HepG2 (cell line): ENCODE measurements at regions not wholly inside any gene's neighbourhood (a gene's known extent, or its start where the extent isn't known, plus 50 kb on each side); places are given as distances from the start of the nearest gene placed in this dataset.

Experiments used
- ATAD3A ChIP-seq: sonication (generic); formaldehyde crosslinking; IDR thresholded peaks from 2 replicates; pipeline ENCODE4 v1.4.0; 2020; ENCODE audit warnings: missing genetic modification reagents
- FOXC1 ChIP-seq: sonication (generic); formaldehyde crosslinking; IDR thresholded peaks from 2 replicates; pipeline ENCODE4 v1.8.0; 2022; ENCODE audit warnings: mild to moderate bottlenecking, missing genetic modification reagents, borderline replicate concordance
- FOXK2 ChIP-seq: fragments of 450-650 bp; IDR thresholded peaks from 2 replicates; pipeline ENCODE4 v1.6.1; 2016
- GTF2F1 ChIP-seq: fragments of 150-350 bp; IDR thresholded peaks from 2 replicates; pipeline ENCODE4 v1.6.1; 2014; ENCODE audit warnings: low read length
- HNRNPLL ChIP-seq: fragments of 200-400 bp; formaldehyde crosslinking; IDR thresholded peaks from 2 replicates; pipeline ENCODE4 v1.6.1; 2017; ENCODE audit warnings: mild to moderate bottlenecking, low read depth, low read length; ENCODE audit not compliant: poor library complexity, severe bottlenecking
- NAIF1 ChIP-seq: sonication (generic); formaldehyde crosslinking; IDR thresholded peaks from 2 replicates; pipeline ENCODE4 v1.5.0; 2020; ENCODE audit warnings: mild to moderate bottlenecking, missing genetic modification reagents, borderline replicate concordance
- REST ChIP-seq, 2 experiments: IDR thresholded peaks; 2 replicates each; pipeline ENCODE4 v1.6.1; 2011 to 2012; ENCODE audit warnings: low read length in 2 of 2, borderline replicate concordance in 1 of 2, low read depth in 1 of 2, mild to moderate bottlenecking in 1 of 2, moderate library complexity in 1 of 2
- SMAD3 ChIP-seq: sonication (generic); formaldehyde crosslinking; IDR thresholded peaks from 2 replicates; pipeline ENCODE4 v1.4.0; 2020; ENCODE audit warnings: missing genetic modification reagents
- TEAD2 ChIP-seq: sonication (generic); formaldehyde crosslinking; IDR thresholded peaks from 2 replicates; pipeline ENCODE4 v1.9.0; 2021; ENCODE audit warnings: missing genetic modification reagents
- ZBTB37 ChIP-seq: sonication (generic); formaldehyde crosslinking; IDR thresholded peaks from 2 replicates; pipeline ENCODE4 v1.4.0; 2020; ENCODE audit warnings: mild to moderate bottlenecking, missing genetic modification reagents
- ZFP37 ChIP-seq: sonication (generic); formaldehyde crosslinking; IDR thresholded peaks from 2 replicates; pipeline ENCODE4 v1.4.0; 2020; ENCODE audit warnings: missing genetic modification reagents, borderline replicate concordance
- ZNF160 ChIP-seq: sonication (generic); formaldehyde crosslinking; IDR thresholded peaks from 2 replicates; pipeline ENCODE4 v1.8.0; 2022; ENCODE audit warnings: mild to moderate bottlenecking, inconsistent platforms, missing genetic modification reagents
- ZNF383 ChIP-seq: sonication (generic); formaldehyde crosslinking; IDR thresholded peaks from 2 replicates; pipeline ENCODE4 v1.4.0; 2020; ENCODE audit warnings: missing genetic modification reagents, mild to moderate bottlenecking, borderline replicate concordance
- ZNF414 ChIP-seq: sonication (generic); formaldehyde crosslinking; IDR thresholded peaks from 2 replicates; pipeline ENCODE4 v1.5.0; 2020; ENCODE audit warnings: missing genetic modification reagents
- ZNF484 ChIP-seq: sonication (generic); formaldehyde crosslinking; IDR thresholded peaks from 2 replicates; pipeline ENCODE4 v1.5.1; 2020; ENCODE audit warnings: mild to moderate bottlenecking, low read depth, missing genetic modification reagents, borderline replicate concordance
- ZNF513 ChIP-seq: sonication (generic); formaldehyde crosslinking; conservative IDR thresholded peaks from 2 replicates; pipeline ENCODE4 v1.5.0; 2020; ENCODE audit warnings: missing genetic modification reagents
- ZNF550 ChIP-seq: sonication (generic); formaldehyde crosslinking; IDR thresholded peaks from 2 replicates; pipeline ENCODE4 v1.4.0; 2020; ENCODE audit warnings: mild to moderate bottlenecking, missing genetic modification reagents, borderline replicate concordance
- ZNF572 ChIP-seq: sonication (generic); formaldehyde crosslinking; IDR thresholded peaks from 2 replicates; pipeline ENCODE4 v1.5.1; 2020; ENCODE audit warnings: mild to moderate bottlenecking, missing genetic modification reagents
- ZNF83 ChIP-seq: sonication (generic); formaldehyde crosslinking; IDR thresholded peaks from 2 replicates; pipeline ENCODE4 v1.4.0; 2020; ENCODE audit warnings: missing genetic modification reagents, mild to moderate bottlenecking, borderline replicate concordance

- TF ChIP-seq ZNF414 (peak; percentile 56), TEAD2 (CRISPR knock-in tag) (no peak), GTF2F1 (no peak), ZNF383 (CRISPR knock-in tag) (no peak), ZNF550 (CRISPR knock-in tag) (peak; percentile 76; the same call in 1 of the 2 replicates), FOXK2 (no peak), ZNF513 (no peak), HNRNPLL (no peak), NAIF1 (CRISPR knock-in tag) (no peak), FOXC1 (CRISPR knock-in tag) (no peak; the same call in none of the 2 replicates), ZFP37 (CRISPR knock-in tag) (0 out of 2 replicates have a peak, but pooled peaks have one; percentile 84), SMAD3 (CRISPR knock-in tag) (no peak), ZBTB37 (CRISPR knock-in tag) (no peak), REST (IDR thresholded peaks at IDR 0.05; ENCODE audit: borderline replicate concordance in 1 of 2, low read depth in 1 of 2, low read length in 2 of 2) (no peak; a peak in 1 of 4 replicates), ZNF484 (no peak), ZNF572 (CRISPR knock-in tag) (no peak), ZNF160 (CRISPR knock-in tag) (0 out of 2 replicates have a peak, but pooled peaks have one; percentile 21), ATAD3A (no peak), ZNF83 (CRISPR knock-in tag) (0 out of 2 replicates have a peak, but pooled peaks have one; percentile 66)
Observed at GRCh38 chr20:50369225-50370035, 140.8 kb upstream of the PTPN1 start (continued).
